NCI-H146 treated with DMSO at 0.1 percent for 48 hours (cell line): ENCODE measurements at regions not wholly inside any gene's neighbourhood (a gene's known extent, or its start where the extent isn't known, plus 50 kb on each side); places are given as distances from the start of the nearest gene placed in this dataset.

ENCODE experiments used
- DNase-seq: peaks from one replicate; lab custom pipeline; 2025; ENCODE audit not compliant: unreplicated experiment; lab: John Stamatoyannopoulos, UW

GRCh38 chr2:173664513-173664910 lies 300.7 kb downstream of the SP3 start:
- DNase-seq: no peak

- DNase-seq: no peak
Observed at GRCh38 chr2:173666171-173666888, 298.8 kb downstream of the SP3 start.

- DNase-seq: no peak
Observed at GRCh38 chr2:173667014-173667413, 298.2 kb downstream of the SP3 start.

- no peak for DNase-seq
Observed at GRCh38 chr2:173667415-173667814, 297.8 kb downstream of the SP3 start.

- DNase-seq: no peak
Observed at GRCh38 chr2:173669271-173669853, 295.8 kb downstream of the SP3 start.

- no peak for DNase-seq
Observed at GRCh38 chr2:173669888-173670287, 295.3 kb downstream of the SP3 start.

DNA sequence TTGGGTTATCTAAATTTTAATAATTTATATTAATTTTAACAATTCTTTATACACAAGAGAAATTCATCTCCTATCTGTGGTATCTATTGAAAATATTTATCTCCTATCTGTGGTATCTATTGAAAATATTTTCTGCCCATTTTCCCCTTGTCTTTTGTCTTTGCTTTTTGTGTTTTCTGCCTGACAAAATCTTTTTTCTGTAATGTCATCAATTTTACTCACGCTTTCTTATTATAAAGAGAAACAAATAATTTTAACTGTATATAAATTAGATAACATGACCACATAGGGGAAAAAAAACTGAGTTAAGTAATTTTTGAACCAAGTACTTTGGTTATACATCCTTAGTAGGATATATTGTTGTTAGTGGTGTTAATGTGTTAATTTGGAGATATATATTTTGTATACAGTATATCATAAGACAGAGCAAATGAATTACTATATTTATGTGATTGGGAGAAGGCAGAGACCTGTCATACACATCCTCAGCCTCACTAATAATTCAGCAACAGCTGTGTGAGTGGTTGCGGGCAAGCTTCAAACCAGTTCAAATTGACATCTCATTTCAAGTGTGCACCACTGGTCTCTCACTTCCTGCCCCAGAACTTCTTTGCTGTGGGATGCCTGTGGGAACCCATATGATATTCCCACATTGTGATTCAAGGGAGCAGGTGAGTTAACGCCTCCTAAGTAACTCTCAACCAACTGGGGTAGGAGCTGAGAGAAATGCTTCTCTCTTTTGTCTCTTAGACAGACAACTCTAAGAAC lies 292.4 kb downstream of the SP3 start:
- no peak for DNase-seq

DNA sequence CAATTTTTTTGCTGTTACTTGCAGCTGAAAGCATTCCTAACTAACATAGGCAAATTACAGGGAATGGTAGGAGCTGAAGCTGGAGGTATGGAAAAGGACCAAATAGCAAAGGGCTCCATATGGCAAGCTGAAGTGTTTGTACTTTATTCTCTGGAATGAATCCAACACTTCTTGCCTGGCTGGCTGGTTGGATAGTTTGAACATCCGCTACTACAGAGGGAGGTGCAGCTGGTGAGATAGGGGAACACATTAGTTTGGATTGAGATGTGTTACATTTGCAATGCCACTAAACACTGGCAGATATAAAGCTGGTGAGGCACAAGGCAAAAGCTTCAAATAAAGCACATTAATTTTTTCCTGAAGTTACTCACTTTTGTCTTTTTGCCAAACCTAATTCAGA lies 291.5 kb downstream of the SP3 start:
- no peak for DNase-seq

DNA sequence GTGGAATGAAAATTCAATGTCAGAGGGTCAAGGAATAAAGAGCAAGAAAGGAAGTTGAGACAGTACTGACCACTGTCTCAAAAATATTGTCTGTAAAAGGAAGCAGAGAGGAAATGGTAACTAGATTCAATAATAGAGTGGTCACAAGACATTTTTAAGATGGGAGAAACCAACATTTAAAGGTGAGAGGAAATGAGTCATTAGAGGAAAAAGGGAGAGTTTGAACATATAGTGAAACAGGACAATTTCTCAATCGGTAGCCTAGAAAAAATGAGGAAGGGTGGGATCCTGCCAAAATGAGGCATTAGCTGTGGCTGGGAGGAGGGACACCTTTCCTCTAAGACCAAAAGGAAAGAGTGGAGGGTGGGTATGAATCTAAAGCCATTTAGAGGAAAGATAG lies 288.5 kb downstream of the SP3 start:
- no peak for DNase-seq

GRCh38 chr2:173678186-173678585 lies 287.0 kb downstream of the SP3 start:
- DNase-seq: no peak

- DNase-seq: no peak
Observed at GRCh38 chr2:173680574-173680973, 284.6 kb downstream of the SP3 start.

- no peak for DNase-seq
Observed at GRCh38 chr2:173681881-173682650, 283.1 kb downstream of the SP3 start.

DNA sequence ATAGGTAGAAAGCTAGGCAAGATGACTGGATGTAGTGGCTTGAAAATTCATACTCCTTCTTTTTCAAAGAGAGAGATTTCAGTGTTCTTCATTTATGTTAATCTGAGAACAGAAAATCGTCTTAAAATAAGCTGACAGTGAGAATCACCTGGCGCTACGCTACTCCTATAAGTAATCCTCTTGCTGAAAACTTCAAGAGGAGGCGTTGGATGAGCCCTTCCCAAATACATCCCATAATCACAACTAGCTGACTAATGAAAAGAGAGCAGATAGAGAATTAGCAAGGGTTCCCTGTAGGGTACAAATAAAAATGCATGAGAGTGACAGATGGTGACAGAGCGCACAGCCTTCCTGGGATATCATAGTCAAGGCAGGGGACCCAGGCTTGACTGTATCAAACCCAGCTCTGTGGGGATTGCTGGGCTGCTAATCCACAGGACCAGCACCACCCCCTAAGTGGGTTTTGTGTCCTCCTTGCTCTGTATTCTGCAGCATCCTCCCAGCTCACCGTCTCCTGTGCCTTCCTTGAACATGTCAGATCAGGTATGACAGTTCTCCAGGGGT lies 280.2 kb downstream of the SP3 start:
- DNase-seq: no peak

DNA sequence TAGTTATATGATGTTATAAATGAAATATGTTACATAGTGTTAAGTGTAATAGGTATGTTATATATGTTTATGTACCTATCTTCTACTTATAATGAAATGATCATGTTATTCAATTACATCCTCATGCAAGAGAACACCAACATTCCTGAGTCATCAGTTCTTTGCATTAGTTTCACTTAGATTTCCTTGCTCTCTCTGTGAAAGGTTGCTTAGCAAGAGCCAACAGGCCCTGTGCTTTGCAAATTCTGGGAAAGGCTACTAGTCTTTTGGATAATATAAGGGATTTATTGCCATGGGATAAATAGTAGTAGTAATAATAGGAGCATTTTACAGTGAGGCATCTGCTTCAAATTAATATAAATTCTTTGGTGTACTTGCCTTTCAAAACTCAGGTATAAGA lies 274.8 kb downstream of the SP3 start:
- DNase-seq: no peak

DNA sequence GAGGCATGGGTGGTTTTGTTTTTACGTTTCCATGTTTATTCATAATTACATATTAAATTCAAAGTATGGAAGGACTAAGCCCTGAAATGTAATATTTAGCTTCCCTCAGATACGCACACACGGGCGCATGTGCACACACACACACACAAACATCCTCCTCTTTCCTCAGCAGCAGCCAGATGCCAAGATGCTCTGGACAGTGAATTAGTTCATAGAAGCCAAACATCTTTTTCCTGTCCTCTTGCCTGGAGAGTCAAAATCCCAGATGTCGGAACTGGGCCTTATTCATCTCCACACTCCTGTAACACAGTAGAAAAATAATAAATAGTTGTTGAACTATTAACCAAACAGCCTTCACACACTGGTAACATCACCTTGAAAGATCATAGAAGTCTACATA lies 273.1 kb downstream of the SP3 start:
- no peak for DNase-seq

DNA sequence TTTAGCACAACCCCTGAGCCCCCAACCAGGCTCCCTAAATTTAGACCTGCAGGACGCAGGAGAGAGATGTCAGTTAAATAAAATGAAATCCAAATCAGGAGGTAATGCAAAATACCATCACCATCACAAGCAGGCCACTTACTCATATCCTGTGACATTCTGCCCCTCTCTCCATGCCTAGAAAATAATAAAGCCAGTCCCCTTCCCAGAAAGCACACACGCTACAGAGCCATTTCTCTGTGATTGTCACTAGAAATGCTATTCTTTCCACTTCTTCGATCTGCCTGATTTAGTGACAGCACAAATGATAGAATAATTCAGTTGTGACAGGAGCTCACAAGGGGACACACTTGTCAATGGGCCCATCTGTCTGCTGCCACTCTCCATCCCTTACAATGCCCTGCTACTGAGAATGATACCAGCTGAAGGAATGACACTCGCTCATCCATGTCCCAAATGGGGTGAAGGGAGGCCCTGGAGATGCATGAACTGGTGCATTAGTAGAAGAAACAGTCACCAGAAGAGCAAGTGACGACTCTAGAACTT lies 272.1 kb downstream of the SP3 start:
- DNase-seq: no peak

GRCh38 chr2:173696274-173696673 lies 268.9 kb downstream of the SP3 start:
- no peak for DNase-seq

- DNase-seq: no peak
Observed at GRCh38 chr2:173697929-173698328, 267.2 kb downstream of the SP3 start.

DNA sequence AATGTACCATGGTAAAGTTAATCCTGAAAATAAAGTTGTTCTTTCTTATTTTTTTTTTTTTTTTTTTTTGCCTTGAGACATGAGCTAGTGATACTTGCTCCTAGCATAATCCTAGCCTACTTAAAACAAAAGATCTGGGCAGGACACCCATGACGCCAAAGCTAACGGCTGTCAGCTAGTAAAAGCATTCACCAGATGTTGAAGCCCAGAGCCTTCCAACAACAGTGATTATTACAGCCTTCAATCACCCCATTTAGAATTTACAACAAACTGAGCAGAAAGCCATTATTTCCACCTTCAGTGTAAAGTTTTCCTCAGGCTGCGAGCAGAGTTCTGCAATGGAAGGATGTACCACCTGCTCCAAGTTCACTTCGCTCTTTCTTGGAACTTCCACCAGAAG lies 259.5 kb downstream of the SP3 start:
- DNase-seq: no peak

DNA sequence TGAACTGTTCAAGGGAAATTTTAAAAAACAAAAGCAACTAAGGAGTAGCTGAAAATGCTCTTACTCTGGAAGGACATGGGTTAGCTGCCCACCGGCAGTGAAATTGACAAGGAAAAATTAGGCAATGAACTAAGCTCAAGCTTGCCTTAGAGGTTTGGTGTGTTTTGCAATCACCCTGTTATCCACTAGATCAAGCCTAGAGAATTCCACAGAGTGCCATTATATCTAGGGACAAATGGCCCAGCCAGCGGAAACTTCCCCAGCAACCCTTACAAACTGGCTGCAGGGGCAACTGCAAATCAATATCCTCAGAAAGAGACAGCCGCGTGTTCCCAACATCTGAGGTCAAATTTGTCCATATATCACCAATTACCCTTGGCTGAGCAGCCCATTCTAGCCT lies 258.2 kb downstream of the SP3 start:
- no peak for DNase-seq

DNA sequence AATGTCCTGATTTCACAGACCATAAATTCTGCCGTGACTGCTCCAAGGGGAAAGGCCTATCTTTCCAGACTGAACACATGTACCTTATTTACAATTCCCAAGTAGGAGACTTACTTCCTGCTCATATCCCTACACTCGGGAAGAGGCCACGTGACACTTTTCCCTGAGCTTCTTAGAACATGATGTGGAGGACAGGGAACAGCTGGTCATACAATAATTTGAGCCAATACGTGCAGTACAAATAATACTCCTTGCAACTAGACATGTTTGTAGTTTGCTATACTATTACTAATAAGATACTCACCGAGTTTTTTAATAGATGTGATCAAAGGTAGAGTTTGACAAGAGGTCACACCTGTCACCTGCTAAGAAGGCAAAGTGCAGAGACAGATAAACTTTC lies 256.4 kb downstream of the SP3 start:
- DNase-seq: no peak
